HepG2 (cell line): ENCODE measurements at regions not wholly inside any gene's neighbourhood (a gene's known extent, or its start where the extent isn't known, plus 50 kb on each side); places are given as distances from the start of the nearest gene placed in this dataset.

Experiments
- CHD4 ChIP-seq: fragments of 200-600 bp; sonication (generic); IDR thresholded peaks from 2 replicates; pipeline ENCODE4 v1.7.0; 2017; ENCODE audit warnings: mild to moderate bottlenecking, low read length, borderline replicate concordance
- CTCF ChIP-seq: sonication (generic); formaldehyde crosslinking; IDR thresholded peaks from 2 replicates; pipeline ENCODE4 v1.5.0; 2020; ENCODE audit warnings: mild to moderate bottlenecking, missing genetic modification reagents, moderate library complexity
- ELF4 ChIP-seq: sonication (generic); formaldehyde crosslinking; IDR thresholded peaks from 2 replicates; pipeline ENCODE4 v1.5.0; 2020; ENCODE audit warnings: missing genetic modification reagents, mild to moderate bottlenecking, moderate library complexity, borderline replicate concordance
- FOXA1 ChIP-seq, 2 experiments: fragments of 450-650 bp in 1 of 2; sonication (generic) in 1 of 2; formaldehyde crosslinking in 1 of 2; IDR thresholded peaks; 2 replicates each; pipeline versions ENCODE4 v1.4.0 to v1.6.1; 2016 to 2020; ENCODE audit warnings: missing genetic modification reagents in 1 of 2
- GFI1 ChIP-seq: sonication (generic); formaldehyde crosslinking; IDR thresholded peaks from 2 replicates; pipeline ENCODE4 v1.5.0; 2020; ENCODE audit warnings: missing genetic modification reagents, mild to moderate bottlenecking, borderline replicate concordance
- IKZF4 ChIP-seq: sonication (generic); formaldehyde crosslinking; IDR thresholded peaks from 2 replicates; pipeline ENCODE4 v1.5.1; 2020; ENCODE audit warnings: borderline replicate concordance, mild to moderate bottlenecking, low read depth, missing genetic modification reagents; ENCODE audit errors: not compliant biosample characterization
- MTA3 ChIP-seq: sonication (generic); formaldehyde crosslinking; IDR thresholded peaks from 2 replicates; pipeline ENCODE4 v1.4.0; 2020; ENCODE audit warnings: missing genetic modification reagents
- MZF1 ChIP-seq: sonication (generic); formaldehyde crosslinking; IDR thresholded peaks from 2 replicates; pipeline ENCODE4 v1.8.1; 2023; ENCODE audit warnings: mild to moderate bottlenecking, missing genetic modification reagents, borderline replicate concordance
- NR2F1 ChIP-seq, 2 experiments: fragments of 450-650 bp in 1 of 2; formaldehyde crosslinking in 1 of 2; IDR thresholded peaks; 2 replicates each; pipeline versions ENCODE4 v1.5.0 to v1.6.1; 2016 to 2020; ENCODE audit warnings: mild to moderate bottlenecking in 1 of 2, missing compliant biosample characterization in 1 of 2, missing genetic modification reagents in 1 of 2, moderate library complexity in 1 of 2
- SP140L ChIP-seq: sonication (generic); formaldehyde crosslinking; IDR thresholded peaks from 2 replicates; pipeline ENCODE4 v1.4.0; 2020; ENCODE audit warnings: missing genetic modification reagents, borderline replicate concordance
- ZBTB2 ChIP-seq: sonication (generic); formaldehyde crosslinking; IDR thresholded peaks from 2 replicates; pipeline ENCODE4 v1.8.0; 2022; ENCODE audit warnings: low read depth, missing genetic modification reagents
- ZBTB46 ChIP-seq: sonication (generic); formaldehyde crosslinking; IDR thresholded peaks from 2 replicates; pipeline ENCODE4 v1.4.0; 2020; ENCODE audit warnings: mild to moderate bottlenecking, missing genetic modification reagents, borderline replicate concordance
- TF ChIP-seq, protein P1 (sequence below): sonication (generic); formaldehyde crosslinking; IDR thresholded peaks from 2 replicates; pipeline ENCODE4 v1.4.0; 2020; ENCODE audit warnings: missing genetic modification reagents
- TF ChIP-seq, protein P2 (sequence below): sonication (generic); formaldehyde crosslinking; conservative IDR thresholded peaks from 2 replicates; pipeline ENCODE4 v1.4.0; 2020; ENCODE audit warnings: missing genetic modification reagents

DNA sequence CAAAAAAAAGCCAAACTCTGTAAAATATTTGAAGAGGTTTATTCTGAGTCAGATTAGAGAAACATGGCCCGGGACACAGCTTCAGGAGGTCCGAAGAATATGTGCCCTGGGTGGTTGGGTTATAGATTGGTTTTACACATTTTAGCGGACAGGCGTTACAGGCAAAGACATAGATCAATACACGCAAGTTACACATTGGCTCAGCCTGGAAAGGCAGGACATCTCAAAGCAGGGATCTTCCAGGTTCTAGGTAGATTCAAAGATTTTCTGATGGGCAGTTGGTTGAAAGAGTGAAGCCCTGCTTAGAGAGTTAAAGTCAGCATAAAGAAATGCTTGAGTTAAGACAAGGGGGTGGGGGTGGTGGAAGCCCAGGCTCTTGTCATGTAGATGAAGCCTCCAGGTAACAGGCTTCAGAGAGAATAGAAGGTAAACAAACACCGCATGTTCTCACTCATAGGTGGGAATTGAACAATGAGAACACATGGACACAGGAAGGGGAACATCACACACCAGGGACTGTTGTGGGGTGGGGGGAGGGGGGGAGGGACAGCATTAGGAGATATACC is 464.3 kb upstream of the ADARB2 start:
- TF ChIP-seq GFI1 (CRISPR knock-in tag) (no peak), FOXA1 (IDR thresholded peaks at IDR 0.05) (no peak), FOXA1 (CRISPR knock-in tag; IDR thresholded peaks at IDR 0.05) (no peak), CTCF (CRISPR knock-in tag) (no peak), MZF1 (CRISPR knock-in tag) (no peak), ELF4 (no peak), NR2F1 (CRISPR knock-in tag; IDR thresholded peaks at IDR 0.05) (no peak), ZBTB46 (CRISPR knock-in tag) (no peak), CHD4 (no peak), MTA3 (no peak), ZBTB2 (CRISPR knock-in tag) (no peak), IKZF4 (CRISPR knock-in tag) (no peak), SP140L (CRISPR knock-in tag) (no peak)
- TF ChIP-seq, protein P1, sequence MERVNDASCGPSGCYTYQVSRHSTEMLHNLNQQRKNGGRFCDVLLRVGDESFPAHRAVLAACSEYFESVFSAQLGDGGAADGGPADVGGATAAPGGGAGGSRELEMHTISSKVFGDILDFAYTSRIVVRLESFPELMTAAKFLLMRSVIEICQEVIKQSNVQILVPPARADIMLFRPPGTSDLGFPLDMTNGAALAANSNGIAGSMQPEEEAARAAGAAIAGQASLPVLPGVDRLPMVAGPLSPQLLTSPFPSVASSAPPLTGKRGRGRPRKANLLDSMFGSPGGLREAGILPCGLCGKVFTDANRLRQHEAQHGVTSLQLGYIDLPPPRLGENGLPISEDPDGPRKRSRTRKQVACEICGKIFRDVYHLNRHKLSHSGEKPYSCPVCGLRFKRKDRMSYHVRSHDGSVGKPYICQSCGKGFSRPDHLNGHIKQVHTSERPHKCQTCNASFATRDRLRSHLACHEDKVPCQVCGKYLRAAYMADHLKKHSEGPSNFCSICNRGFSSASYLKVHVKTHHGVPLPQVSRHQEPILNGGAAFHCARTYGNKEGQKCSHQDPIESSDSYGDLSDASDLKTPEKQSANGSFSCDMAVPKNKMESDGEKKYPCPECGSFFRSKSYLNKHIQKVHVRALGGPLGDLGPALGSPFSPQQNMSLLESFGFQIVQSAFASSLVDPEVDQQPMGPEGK: no peak
- TF ChIP-seq, protein P2, sequence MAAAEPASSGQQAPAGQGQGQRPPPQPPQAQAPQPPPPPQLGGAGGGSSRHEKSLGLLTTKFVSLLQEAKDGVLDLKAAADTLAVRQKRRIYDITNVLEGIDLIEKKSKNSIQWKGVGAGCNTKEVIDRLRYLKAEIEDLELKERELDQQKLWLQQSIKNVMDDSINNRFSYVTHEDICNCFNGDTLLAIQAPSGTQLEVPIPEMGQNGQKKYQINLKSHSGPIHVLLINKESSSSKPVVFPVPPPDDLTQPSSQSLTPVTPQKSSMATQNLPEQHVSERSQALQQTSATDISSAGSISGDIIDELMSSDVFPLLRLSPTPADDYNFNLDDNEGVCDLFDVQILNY (CRISPR knock-in tag): no peak
